ENCODE measurements at regions not wholly inside any gene's neighbourhood (a gene's known extent, or its start where the extent isn't known, plus 50 kb on each side); places are given as distances from the start of the nearest gene placed in this dataset.

DNA sequence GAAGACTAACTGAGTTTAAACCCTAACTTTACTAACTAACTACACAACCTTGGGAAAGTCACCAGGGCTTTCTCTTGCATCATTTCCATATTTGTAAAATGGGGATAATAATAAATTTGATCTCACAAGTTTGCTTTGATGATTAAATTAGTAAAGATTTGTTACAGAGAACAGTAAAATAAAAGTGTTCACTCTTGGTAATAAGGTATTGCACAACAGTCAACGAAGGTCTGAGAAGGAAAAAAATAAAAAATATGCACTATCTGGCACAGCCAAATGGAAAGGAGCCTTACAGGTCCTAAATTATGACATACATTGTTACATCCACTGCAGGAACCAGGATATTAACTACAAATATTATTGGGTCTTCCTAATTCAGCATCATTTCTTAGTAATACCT is 160.0 kb upstream of the TMEM161B start:
- TF ChIP-seq, protein P1, sequence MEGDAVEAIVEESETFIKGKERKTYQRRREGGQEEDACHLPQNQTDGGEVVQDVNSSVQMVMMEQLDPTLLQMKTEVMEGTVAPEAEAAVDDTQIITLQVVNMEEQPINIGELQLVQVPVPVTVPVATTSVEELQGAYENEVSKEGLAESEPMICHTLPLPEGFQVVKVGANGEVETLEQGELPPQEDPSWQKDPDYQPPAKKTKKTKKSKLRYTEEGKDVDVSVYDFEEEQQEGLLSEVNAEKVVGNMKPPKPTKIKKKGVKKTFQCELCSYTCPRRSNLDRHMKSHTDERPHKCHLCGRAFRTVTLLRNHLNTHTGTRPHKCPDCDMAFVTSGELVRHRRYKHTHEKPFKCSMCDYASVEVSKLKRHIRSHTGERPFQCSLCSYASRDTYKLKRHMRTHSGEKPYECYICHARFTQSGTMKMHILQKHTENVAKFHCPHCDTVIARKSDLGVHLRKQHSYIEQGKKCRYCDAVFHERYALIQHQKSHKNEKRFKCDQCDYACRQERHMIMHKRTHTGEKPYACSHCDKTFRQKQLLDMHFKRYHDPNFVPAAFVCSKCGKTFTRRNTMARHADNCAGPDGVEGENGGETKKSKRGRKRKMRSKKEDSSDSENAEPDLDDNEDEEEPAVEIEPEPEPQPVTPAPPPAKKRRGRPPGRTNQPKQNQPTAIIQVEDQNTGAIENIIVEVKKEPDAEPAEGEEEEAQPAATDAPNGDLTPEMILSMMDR (CRISPR knock-in tag; IDR thresholded peaks at IDR 0.05), result no peak
- no peak for TF ChIP-seq POLR2A (IDR thresholded peaks at IDR 0.05; ENCODE audit: insufficient read depth in 1 of 2, low read depth in 2 of 2, low read length in 2 of 2)
- no peak for TF ChIP-seq SETDB1 (CRISPR knock-in tag; IDR thresholded peaks at IDR 0.05; ENCODE audit: borderline replicate concordance)
- TF ChIP-seq, protein P2, sequence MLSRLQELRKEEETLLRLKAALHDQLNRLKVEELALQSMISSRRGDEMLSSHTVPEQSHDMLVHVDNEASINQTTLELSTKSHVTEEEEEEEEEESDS (CRISPR knock-in tag; IDR thresholded peaks at IDR 0.05; ENCODE audit: borderline replicate concordance), result no peak
- no peak for TF ChIP-seq ZNF781 (CRISPR knock-in tag; IDR thresholded peaks at IDR 0.05; ENCODE audit: borderline replicate concordance, not compliant biosample characterization)
- TF ChIP-seq NFE2L2 (IDR thresholded peaks at IDR 0.05; ENCODE audit: low read length), result no peak
- TF ChIP-seq AGO1 (IDR thresholded peaks at IDR 0.05; ENCODE audit: low read depth, low read length, poor library complexity, severe bottlenecking), result no peak
- no peak for TF ChIP-seq RBM22 (optimal IDR thresholded peaks at IDR 0.05; ENCODE audit: low read length)
- TF ChIP-seq CHD4 (IDR thresholded peaks at IDR 0.05; ENCODE audit: borderline replicate concordance, low read length), result no peak
- TF ChIP-seq ZNF24 (IDR thresholded peaks at IDR 0.05), result no peak
- no peak for TF ChIP-seq RFX5 (IDR thresholded peaks at IDR 0.05; ENCODE audit: low read depth, low read length)
- no peak for TF ChIP-seq CCAR2 (optimal IDR thresholded peaks at IDR 0.05; ENCODE audit: low read depth, low read length)
- TF ChIP-seq, protein P3, sequence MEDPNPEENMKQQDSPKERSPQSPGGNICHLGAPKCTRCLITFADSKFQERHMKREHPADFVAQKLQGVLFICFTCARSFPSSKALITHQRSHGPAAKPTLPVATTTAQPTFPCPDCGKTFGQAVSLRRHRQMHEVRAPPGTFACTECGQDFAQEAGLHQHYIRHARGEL (CRISPR knock-in tag; IDR thresholded peaks at IDR 0.05), result no peak
